ENCODE measurements at regions not wholly inside any gene's neighbourhood (a gene's known extent, or its start where the extent isn't known, plus 50 kb on each side); places are given as distances from the start of the nearest gene placed in this dataset.

- Mint-ChIP-seq H3K4me1 (ENCODE audit: unreplicated experiment) (no peaks in the 10 kb centered on the region), H3K4me3 (ENCODE audit: unreplicated experiment) (no peak overlapping the region), H3K9me3 (ENCODE audit: unreplicated experiment) (no peaks in the 10 kb centered on the region), H3K36me3 (ENCODE audit: low read depth, unreplicated experiment) (no peaks in the 10 kb centered on the region), H3K27me3 (ENCODE audit: unreplicated experiment) (peaks cover 2% of the 10 kb centered on the region), H3K27ac (ENCODE audit: unreplicated experiment) (no peak overlapping the region)
- no peak for DNase-seq (ENCODE audit: low spot score)
- TF ChIP-seq, protein P1, sequence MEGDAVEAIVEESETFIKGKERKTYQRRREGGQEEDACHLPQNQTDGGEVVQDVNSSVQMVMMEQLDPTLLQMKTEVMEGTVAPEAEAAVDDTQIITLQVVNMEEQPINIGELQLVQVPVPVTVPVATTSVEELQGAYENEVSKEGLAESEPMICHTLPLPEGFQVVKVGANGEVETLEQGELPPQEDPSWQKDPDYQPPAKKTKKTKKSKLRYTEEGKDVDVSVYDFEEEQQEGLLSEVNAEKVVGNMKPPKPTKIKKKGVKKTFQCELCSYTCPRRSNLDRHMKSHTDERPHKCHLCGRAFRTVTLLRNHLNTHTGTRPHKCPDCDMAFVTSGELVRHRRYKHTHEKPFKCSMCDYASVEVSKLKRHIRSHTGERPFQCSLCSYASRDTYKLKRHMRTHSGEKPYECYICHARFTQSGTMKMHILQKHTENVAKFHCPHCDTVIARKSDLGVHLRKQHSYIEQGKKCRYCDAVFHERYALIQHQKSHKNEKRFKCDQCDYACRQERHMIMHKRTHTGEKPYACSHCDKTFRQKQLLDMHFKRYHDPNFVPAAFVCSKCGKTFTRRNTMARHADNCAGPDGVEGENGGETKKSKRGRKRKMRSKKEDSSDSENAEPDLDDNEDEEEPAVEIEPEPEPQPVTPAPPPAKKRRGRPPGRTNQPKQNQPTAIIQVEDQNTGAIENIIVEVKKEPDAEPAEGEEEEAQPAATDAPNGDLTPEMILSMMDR (IDR thresholded peaks at IDR 0.05; ENCODE audit: unreplicated experiment) = no peak
These were observed 613.6 kb upstream of the PHF14 start for GRCh38 chr7:10360050-10360449.

DNA sequence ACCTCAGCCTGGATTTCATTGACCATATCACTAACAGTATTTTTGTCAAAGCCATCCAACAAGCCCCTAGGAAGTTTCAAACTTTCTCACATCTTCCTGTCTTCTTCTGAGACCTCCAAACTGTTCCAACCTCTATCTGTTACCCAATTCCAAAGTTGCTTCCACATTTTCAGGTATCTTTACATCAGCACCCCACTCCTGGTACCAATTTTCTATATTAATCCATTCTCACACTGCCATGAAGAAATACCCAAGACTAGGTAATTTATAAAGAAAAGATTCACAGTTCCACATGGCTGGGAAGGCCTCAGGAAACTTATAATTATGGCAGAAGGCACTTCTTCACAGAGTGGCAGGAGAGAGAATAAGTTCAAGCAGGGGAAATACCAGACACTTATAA lies 571.9 kb upstream of the PHF14 start:
- no peak for DNase-seq (ENCODE audit: low spot score)
- H3K4me3 Mint-ChIP-seq (ENCODE audit: unreplicated experiment) = no peak overlapping the region
- peaks cover 5% of the 10 kb centered on the region for H3K36me3 Mint-ChIP-seq (ENCODE audit: low read depth, unreplicated experiment)
- H3K27ac Mint-ChIP-seq (ENCODE audit: unreplicated experiment) = no peak overlapping the region
- TF ChIP-seq, protein P1 (IDR thresholded peaks at IDR 0.05; ENCODE audit: unreplicated experiment) = no peak
- no peaks in the 10 kb centered on the region for H3K4me1 Mint-ChIP-seq (ENCODE audit: unreplicated experiment)
- H3K9me3 Mint-ChIP-seq (ENCODE audit: unreplicated experiment) = peaks cover 14% of the 10 kb centered on the region
- no peaks in the 10 kb centered on the region for H3K27me3 Mint-ChIP-seq (ENCODE audit: unreplicated experiment)

GRCh38 chr7:10412422-10413019 lies 561.2 kb upstream of the PHF14 start:
- Mint-ChIP-seq H3K4me3 (ENCODE audit: unreplicated experiment) (no peak overlapping the region), H3K27ac (ENCODE audit: unreplicated experiment) (no peak overlapping the region), H3K4me1 (ENCODE audit: unreplicated experiment) (peaks cover 4% of the 10 kb centered on the region), H3K36me3 (ENCODE audit: low read depth, unreplicated experiment) (no peaks in the 10 kb centered on the region), H3K9me3 (ENCODE audit: unreplicated experiment) (no peaks in the 10 kb centered on the region), H3K27me3 (ENCODE audit: unreplicated experiment) (peaks cover 1% of the 10 kb centered on the region)
- DNase-seq (ENCODE audit: low spot score) = peak; percentile 48
- TF ChIP-seq, protein P1 (IDR thresholded peaks at IDR 0.05; ENCODE audit: unreplicated experiment) = peak; percentile 87

DNA sequence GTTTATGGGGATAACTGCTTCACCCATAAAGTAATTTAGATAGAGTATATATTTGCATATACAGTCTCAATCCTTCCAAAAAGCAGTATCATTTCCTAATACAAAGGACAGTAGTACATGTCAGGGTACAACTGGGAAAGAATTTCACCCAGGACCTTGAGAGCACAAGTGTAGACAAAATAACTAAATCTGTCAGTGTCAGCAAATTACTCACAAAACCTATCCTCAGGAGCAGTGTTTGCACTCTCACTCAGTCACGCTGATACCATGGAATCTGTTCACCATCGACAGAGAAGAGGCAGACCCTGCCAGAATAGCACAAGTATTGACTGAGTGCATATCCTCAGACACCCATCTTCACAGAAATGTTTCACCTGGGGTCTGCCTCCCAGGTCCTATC lies 554.7 kb upstream of the PHF14 start:
- H3K36me3 Mint-ChIP-seq (ENCODE audit: low read depth, unreplicated experiment) = no peaks in the 10 kb centered on the region
- DNase-seq (ENCODE audit: low spot score) = no peak
- no peaks in the 10 kb centered on the region for H3K4me1 Mint-ChIP-seq (ENCODE audit: unreplicated experiment)
- TF ChIP-seq, protein P1 (IDR thresholded peaks at IDR 0.05; ENCODE audit: unreplicated experiment) = no peak
- no peak overlapping the region for H3K4me3 Mint-ChIP-seq (ENCODE audit: unreplicated experiment)
- no peaks in the 10 kb centered on the region for H3K9me3 Mint-ChIP-seq (ENCODE audit: unreplicated experiment)
- no peak overlapping the region for H3K27ac Mint-ChIP-seq (ENCODE audit: unreplicated experiment)
- H3K27me3 Mint-ChIP-seq (ENCODE audit: unreplicated experiment) = no peaks in the 10 kb centered on the region

- Mint-ChIP-seq H3K9me3 (ENCODE audit: unreplicated experiment) (no peaks in the 10 kb centered on the region), H3K4me1 (ENCODE audit: unreplicated experiment) (no peaks in the 10 kb centered on the region), H3K4me3 (ENCODE audit: unreplicated experiment) (no peak overlapping the region), H3K27me3 (ENCODE audit: unreplicated experiment) (no peaks in the 10 kb centered on the region), H3K36me3 (ENCODE audit: low read depth, unreplicated experiment) (no peaks in the 10 kb centered on the region), H3K27ac (ENCODE audit: unreplicated experiment) (no peak overlapping the region)
- TF ChIP-seq, protein P1 (IDR thresholded peaks at IDR 0.05; ENCODE audit: unreplicated experiment) = no peak
- DNase-seq (ENCODE audit: low spot score) = no peak
These were observed 544.6 kb upstream of the PHF14 start for GRCh38 chr7:10429031-10429430.

Measured in endothelial cell (in vitro differentiated cells).